H1 (cell line): ENCODE measurements at regions not wholly inside any gene's neighbourhood (a gene's known extent, or its start where the extent isn't known, plus 50 kb on each side); places are given as distances from the start of the nearest gene placed in this dataset.

Experiments
- CTCF ChIP-seq, 3 experiments: IDR thresholded peaks; 1 replicate in 2 of 3; 2 replicates in 1 of 3; pipeline versions ENCODE4 v1.5.1 to v1.6.1; 2011; ENCODE audit warnings: low read length in 3 of 3, mild to moderate bottlenecking in 3 of 3, inconsistent platforms in 2 of 3, low read depth in 1 of 3, moderate library complexity in 1 of 3; ENCODE audit not compliant: insufficient read depth in 1 of 3; ENCODE audit errors: control extremely low read depth in 1 of 3
- PHF8 ChIP-seq: fragments of 200-600 bp; sonication (generic); conservative IDR thresholded peaks from 2 replicates; pipeline ENCODE4 v1.7.1; 2012; ENCODE audit warnings: low read depth, mild to moderate bottlenecking, inconsistent platforms, low read length, moderate library complexity

GRCh38 chr4:1467581-1468458, 61.6 kb upstream of the NKX1-1 start:
- no peak for TF ChIP-seq PHF8
- no peak for TF ChIP-seq CTCF (IDR thresholded peaks at IDR 0.05; ENCODE audit: control extremely low read depth in 1 of 3, insufficient read depth in 1 of 3, low read depth in 1 of 3, low read length in 3 of 3)
